Cerebellar cortex (tissue), 1 donor: ENCODE measurements at regions not wholly inside any gene's neighbourhood (a gene's known extent, or its start where the extent isn't known, plus 50 kb on each side); places are given as distances from the start of the nearest gene placed in this dataset.

Experiments
- DNase-seq: peaks from one replicate; pipeline ENCODE4 v3.0.0-alpha.2; 2015; ENCODE audit warnings: low spot score

GRCh38 chr11:45089676-45090499, 56.6 kb upstream of the PRDM11 start:
- peak; percentile 61 for DNase-seq

GRCh38 chr11:45090607-45091006, 55.8 kb upstream of the PRDM11 start:
- DNase-seq = no peak

- peak; percentile 43 for DNase-seq
These were observed 54.7 kb upstream of the PRDM11 start for GRCh38 chr11:45091563-45092403.

- DNase-seq = no peak
These were observed 54.0 kb upstream of the PRDM11 start for GRCh38 chr11:45092404-45092785.

GRCh38 chr11:45092901-45093760, 53.3 kb upstream of the PRDM11 start:
- DNase-seq = peak; percentile 44

- DNase-seq = no peak
These were observed 52.5 kb upstream of the PRDM11 start for GRCh38 chr11:45093761-45094455.

GRCh38 chr11:45094958-45095690, 51.3 kb upstream of the PRDM11 start:
- DNase-seq = no peak

GRCh38 chr11:45095691-45096010, 50.8 kb upstream of the PRDM11 start:
- no peak for DNase-seq

GRCh38 chr11:45096636-45097035, 49.8 kb upstream of the PRDM11 start:
- peak; percentile 87 for DNase-seq
